CD4-positive, alpha-beta T cell treated with Interleukin-17A for 4 hours (primary cell): ENCODE measurements at regions not wholly inside any gene's neighbourhood (a gene's known extent, or its start where the extent isn't known, plus 50 kb on each side); places are given as distances from the start of the nearest gene placed in this dataset.
"Not testable (repeated sequence)": the region's sequence is repeated elsewhere in the genome, so short reads cannot be mapped to it uniquely, and the experiment has no call there.

ENCODE experiments used
- DNase-seq: peaks from one replicate; pipeline ENCODE4 v3.0.0-alpha.2; 2020; ENCODE audit warnings: mixed read lengths

DNA sequence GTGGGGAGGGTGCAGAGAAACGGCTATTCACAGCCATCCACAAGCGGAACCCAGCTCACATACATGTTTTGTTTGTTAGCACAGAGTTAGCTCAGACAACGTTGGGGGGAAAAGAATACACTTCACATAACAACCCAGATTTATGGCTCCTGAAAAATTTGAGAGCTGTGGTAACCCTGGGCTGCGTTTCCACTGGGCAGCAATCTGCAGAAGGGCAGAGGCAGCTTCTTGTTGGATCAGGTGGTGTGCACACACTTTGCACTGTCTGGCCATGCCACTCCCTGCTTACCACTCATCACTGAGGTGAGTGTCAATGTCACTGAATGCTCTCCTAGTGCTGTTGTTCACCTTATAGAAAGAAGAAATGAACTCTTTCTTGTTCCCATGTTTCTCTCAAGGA, 299.8 kb upstream of the SOX14 start:
- no peak for DNase-seq

GRCh38 chr3:137468446-137468845, 295.7 kb upstream of the SOX14 start:
- DNase-seq: no peak

DNA sequence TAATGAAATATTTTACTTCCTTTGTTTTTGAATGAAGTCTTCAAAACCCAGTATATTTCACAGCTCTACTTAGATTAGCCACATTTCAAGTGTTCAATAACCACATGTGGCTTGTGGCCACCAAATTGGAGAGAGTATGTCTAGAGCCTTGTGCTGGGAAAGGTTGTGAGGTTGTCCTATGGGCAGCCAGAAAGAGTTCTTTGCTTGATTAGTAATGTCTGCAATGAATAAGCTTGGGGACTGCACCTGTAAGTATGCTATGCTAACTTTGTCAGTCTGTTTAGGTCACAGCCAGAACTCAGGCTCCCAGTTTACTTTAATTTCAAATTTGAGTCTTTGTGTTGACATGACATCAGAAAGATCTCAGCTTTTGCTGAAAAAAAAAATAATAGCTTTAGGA, 294.9 kb upstream of the SOX14 start:
- no peak for DNase-seq

- no peak for DNase-seq
These were observed 293.0 kb upstream of the SOX14 start for GRCh38 chr3:137471130-137471529.

DNA sequence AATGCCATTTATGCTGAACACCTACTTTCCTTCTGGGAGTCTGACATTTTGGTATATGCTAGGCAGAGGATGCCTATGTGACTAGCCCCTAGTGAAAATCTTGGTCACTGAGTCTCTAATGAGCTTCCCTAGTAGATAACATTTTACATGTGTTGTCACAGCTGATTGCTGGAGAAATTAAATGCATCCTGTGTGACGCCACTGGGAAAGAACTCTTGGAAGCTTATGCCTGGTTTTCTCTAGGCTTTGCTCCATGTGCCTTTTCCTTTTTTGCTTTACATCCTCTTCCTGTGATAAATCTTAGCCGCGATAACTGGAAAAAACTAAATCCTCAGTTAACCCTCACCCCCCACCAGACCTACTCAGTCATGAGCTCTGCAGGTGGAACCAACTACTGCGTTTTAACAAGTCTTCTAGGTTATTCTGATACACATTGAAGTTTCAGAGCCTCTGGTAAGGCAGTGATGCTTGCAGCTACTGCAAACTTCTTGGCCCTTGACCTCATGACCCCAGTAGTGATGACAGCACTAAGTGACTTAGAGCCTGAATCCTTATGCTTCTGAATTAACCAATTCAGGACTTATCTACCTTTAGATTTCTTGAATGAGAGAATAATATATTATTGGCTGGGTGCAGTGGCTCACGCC, 292.4 kb upstream of the SOX14 start:
- no peak for DNase-seq

DNA sequence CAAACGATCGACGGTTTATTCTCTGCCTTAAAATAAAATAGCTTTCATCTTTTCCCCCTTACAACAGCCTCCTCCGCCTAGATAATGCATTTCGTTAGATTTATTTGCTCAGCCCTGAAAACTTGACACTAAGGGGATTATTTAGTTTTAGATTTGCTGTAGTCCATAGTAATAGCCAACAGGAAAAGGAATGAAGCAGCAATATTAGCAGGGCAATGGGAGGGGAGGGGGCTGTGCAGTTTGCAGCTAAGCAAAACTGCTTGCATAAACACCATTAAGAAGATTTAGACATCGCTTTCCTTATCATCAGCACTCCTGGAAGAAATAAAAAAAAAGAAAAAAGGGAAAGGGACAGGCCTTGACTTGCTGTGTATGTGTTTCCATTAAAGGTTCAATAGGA, 286.5 kb upstream of the SOX14 start:
- DNase-seq: no peak

DNA sequence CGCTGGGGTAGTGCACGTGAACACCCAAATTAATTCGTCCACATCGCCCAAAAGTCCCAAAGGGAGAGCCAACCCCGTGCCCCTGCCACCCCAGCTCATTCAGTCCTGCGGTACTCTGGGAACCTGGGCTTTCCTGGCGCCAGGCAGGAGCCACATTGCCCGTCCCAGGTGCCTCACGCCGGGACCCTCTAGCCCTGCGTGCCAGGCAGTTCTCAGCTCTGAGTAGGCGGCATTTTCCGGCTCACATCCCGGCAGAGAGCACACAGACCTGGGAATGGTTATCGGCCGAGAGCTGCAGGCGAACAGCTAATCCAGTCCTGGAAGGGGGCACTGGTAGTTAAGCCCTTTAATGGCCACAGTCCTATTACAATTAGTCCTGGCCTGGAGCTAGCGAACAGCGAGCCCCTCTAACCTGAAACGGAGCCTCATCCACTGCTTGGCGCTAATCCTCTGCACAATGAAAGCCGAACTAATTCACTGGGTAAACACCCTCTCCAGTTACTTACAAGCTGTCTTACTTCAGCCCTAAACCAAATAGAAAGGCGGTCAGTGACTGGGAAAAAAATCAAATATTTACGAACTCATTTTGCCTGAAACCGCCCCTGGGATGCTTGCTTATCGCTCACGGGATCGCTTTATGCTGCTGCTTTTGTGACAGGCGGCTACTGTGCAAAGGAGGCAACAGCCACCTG, 254.6 kb upstream of the SOX14 start:
- DNase-seq: no peak

- DNase-seq: no peak
These were observed 252.5 kb upstream of the SOX14 start for GRCh38 chr3:137511655-137512054.

DNA sequence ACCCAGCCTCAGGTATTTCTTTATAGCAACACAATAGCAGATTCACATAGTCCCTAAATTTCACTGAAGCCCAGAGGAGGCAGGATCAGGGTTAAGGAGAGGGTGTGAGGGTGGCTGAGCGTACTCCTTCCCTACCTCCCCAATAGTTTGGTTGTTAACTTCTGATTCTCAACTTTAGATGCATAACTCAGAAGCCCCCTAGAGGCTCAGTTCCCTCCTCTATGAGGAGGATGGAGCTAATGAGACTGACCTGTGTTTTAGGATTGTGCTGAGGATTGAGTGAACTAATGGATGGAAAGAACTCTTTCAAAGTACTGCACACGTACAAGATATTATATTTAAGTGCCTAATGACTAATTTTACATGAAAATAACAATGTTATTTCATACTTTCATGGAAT, 249.3 kb upstream of the SOX14 start:
- DNase-seq: no peak

GRCh38 chr3:137519602-137520001, 244.5 kb upstream of the SOX14 start:
- DNase-seq: no peak

- no peak for DNase-seq
These were observed 239.4 kb upstream of the SOX14 start for GRCh38 chr3:137524751-137525150.

DNA sequence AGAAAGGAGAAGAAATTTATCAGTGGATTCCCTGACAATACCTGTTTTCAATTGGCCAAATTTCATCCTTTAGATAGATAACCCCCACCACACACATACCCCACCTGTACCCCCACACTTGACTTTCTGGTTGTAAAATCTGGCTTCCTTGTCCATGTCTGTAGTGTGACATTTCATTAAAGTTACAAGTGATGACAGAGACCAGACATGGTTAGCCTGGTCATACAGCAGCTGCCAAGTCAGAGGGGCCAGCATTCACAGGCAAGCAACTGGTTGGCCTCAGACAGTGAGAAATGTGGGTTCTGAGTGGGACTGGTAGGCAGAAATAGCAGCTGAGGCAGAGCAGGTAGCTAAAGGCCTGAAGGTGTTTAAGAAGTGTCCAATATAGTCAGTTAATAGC, 238.6 kb upstream of the SOX14 start:
- DNase-seq: no peak

GRCh38 chr3:137542049-137542448, 222.1 kb upstream of the SOX14 start:
- DNase-seq: no peak

DNA sequence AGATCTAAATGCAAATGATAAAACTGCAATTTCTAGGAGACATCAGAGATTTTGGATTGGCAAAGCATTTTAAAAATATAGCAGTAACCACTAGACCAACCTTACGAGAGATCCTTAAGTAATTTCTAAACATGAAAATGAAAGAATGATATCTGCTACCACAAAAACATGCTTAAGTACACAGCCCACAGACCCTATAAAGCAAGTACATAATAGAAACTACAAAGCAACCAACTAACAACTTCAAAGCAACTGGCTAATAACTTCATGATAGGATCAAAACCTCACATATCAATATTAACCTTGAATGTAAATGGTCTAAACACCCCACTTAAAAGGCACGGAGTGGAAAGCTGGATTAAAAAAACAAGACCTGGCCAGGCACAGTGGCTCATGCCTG, 209.9 kb upstream of the SOX14 start:
- DNase-seq: no peak

DNA sequence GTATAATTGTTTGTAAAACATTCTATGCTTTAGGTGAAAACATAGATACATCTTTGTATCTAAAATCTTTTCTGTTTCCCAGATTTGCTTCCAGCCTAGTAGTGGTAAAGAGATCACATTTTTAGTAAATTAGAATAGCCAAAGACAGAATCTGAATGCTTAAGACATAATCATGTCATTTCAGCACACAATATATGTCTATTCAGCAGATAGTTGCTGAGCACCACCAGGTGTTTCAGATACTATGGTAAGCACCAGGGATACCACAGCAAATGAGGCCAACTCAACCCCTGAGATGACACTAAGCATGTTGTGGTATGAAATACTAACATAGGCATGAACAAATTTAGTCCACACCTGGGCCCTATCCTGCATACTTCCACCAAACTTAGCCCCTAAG, 195.2 kb upstream of the SOX14 start:
- DNase-seq: no peak

DNA sequence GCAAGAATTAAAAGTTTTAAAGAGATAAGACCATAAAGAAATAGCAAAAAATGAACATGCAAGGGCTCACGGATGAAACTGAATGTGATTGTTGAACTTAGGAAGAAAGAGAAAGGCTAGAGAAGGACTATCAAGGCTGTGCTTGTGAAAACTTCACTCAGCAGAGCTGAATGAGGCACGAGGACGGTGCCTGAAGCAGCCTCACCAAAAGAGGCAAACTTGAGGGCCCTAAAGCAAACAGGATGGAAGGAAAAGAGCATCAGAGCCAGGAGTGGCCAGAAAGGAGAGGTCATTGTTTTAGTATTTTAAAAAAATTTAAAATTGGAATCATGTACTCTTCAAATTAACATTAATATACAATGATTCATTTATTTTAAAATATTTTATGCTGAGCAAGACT, 191.2 kb upstream of the SOX14 start:
- no peak for DNase-seq

DNA sequence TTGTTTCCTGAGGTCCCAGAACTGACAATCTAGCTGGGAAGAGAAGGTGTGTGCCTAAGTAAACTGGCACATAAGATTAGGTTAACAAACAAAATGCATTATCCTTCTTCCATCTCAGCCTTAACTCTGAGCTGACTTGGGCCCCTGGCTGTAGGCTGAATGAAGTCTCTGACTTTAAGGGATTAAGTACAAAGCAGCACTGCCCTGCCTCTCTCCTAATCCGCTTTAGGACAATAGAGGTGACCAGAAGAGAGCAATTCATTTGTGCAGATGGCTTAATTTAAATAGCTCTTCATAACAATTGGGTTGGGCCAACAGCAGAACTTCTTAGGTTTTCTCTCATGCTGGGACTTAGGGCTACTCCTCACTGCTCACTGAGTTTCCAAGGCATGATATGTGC, 181.6 kb upstream of the SOX14 start:
- DNase-seq: no peak

DNA sequence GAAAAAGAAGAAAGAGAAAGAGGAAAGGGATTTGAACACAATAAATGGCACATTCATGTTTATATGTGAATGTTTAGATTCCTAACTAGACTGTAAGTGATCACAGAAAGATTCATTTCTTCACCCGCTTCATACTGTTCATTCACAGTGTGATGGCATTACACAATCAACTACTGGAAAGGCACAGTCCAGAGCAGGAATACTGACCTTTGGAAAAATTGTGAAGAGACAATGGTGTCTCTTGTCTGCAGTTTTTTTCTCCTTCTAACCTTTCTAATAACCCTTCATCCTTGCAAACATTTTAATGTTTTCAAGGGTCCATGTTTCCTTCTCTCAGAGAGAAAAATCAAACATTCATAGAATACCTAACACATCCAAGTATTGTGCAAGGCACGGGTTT, 180.9 kb upstream of the SOX14 start:
- DNase-seq: no peak

GRCh38 chr3:137588871-137589270, 175.2 kb upstream of the SOX14 start:
- DNase-seq: no peak

DNA sequence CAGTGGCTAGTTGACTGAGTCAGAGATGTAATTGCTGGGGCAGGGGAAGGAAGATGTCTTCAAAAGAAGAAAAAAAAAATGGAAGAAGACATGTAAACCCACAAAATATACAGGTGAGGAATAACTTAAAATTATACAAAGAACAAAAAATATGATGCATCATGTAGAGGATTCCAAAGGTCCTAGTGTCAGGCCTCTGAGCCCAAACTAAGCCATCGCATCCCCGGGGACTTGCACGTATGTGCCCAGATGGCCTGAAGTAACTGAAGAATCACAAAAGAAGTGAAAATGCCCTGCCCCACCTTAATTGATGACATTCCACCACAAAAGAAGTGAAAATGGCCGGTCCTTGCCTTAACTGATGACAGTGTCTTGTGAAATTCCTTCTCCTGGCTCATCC, 168.7 kb upstream of the SOX14 start:
- DNase-seq: not testable (repeated sequence)

- no peak for DNase-seq
These were observed 153.4 kb upstream of the SOX14 start for GRCh38 chr3:137610723-137611122.

GRCh38 chr3:137612291-137612690, 151.8 kb upstream of the SOX14 start:
- DNase-seq: no peak

DNA sequence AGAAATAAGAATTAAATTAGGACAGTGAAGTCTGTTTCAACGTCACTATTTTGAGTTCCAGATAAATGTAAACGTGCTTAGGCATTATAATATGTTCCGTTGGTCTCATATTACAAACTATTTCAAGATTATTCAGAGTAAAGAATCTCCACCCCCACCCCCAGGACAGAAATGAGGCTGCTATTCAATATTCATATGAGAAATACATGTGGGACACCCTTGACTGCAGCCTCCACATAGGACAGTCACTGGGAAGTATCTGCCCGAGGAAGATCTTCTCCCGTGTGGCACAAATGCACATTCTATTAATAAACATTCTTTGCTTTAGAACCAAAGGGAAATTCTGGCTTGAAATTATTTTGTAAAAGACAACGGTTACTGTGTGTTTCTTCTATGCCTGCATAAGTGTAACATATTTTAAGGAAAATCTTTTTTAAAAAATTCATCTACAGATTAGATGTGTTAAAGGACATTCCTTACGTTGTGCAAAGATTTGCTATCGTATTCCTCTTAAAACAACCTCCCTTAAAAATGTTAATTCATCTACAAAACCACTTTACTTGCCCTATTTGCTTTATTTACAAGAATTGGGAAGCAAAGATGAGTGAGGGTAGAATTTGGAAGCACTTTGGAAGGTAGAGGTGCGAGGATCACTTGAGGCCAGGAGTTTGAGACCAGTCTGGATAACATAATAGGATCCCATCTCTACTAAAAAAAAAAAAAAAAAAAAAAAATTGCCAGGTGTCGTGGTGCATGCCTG, 148.3 kb upstream of the SOX14 start:
- DNase-seq: no peak
